Ishikawa (cell line): ENCODE measurements at regions not wholly inside any gene's neighbourhood (a gene's known extent, or its start where the extent isn't known, plus 50 kb on each side); places are given as distances from the start of the nearest gene placed in this dataset.

ENCODE experiments used
- CEBPB ChIP-seq: IDR thresholded peaks from 2 replicates; pipeline ENCODE4 v1.6.1; 2012
- EP300 ChIP-seq: IDR thresholded peaks from 2 replicates; pipeline ENCODE4 v1.6.1; 2012; ENCODE audit warnings: borderline replicate concordance
- FOXM1 ChIP-seq: IDR thresholded peaks from 2 replicates; pipeline ENCODE4 v1.6.1; 2012; ENCODE audit warnings: low read depth, borderline replicate concordance
- RAD21 ChIP-seq: IDR thresholded peaks from 2 replicates; pipeline ENCODE4 v1.6.1; 2012; ENCODE audit warnings: low read depth
- TAF1 ChIP-seq: IDR thresholded peaks from 2 replicates; pipeline ENCODE4 v1.6.1; 2012; ENCODE audit warnings: low read depth, mild to moderate bottlenecking
- TCF12 ChIP-seq: IDR thresholded peaks from 2 replicates; pipeline ENCODE4 v1.6.1; 2012; ENCODE audit warnings: low read depth
- TEAD4 ChIP-seq: IDR thresholded peaks from 2 replicates; pipeline ENCODE4 v1.6.1; 2012
- YY1 ChIP-seq: IDR thresholded peaks from 2 replicates; pipeline ENCODE4 v1.6.1; 2012; ENCODE audit warnings: low read depth
- TF ChIP-seq, protein P1 (sequence below): IDR thresholded peaks from 2 replicates; pipeline ENCODE4 v1.6.1; 2012; ENCODE audit warnings: low read depth, mild to moderate bottlenecking
- TF ChIP-seq, protein P2 (sequence below): IDR thresholded peaks from 2 replicates; pipeline ENCODE4 v1.6.1; 2012
- TF ChIP-seq, protein P3 (sequence below): IDR thresholded peaks from 2 replicates; pipeline ENCODE4 v1.6.1; 2012

DNA sequence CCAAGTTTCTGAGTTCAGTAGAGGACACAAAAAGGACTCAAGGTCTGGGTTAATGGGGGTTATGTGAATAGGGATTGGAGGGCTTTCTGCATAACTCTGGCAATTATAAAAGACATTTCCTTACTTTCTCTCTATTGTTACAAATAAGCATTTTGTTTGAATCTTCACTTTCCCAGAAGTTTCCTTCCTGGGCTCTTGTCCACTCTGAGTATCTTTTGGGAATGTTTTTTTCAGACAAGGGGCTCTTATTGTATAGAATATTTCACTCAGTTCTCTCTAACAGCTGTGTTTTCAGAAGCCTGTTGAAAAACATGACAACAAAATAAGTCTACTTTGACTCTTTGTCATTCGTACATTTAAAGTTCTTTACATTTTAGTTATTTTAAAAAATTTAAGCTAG, 57.6 kb upstream of the MAP9 start:
- TF ChIP-seq, protein P1, sequence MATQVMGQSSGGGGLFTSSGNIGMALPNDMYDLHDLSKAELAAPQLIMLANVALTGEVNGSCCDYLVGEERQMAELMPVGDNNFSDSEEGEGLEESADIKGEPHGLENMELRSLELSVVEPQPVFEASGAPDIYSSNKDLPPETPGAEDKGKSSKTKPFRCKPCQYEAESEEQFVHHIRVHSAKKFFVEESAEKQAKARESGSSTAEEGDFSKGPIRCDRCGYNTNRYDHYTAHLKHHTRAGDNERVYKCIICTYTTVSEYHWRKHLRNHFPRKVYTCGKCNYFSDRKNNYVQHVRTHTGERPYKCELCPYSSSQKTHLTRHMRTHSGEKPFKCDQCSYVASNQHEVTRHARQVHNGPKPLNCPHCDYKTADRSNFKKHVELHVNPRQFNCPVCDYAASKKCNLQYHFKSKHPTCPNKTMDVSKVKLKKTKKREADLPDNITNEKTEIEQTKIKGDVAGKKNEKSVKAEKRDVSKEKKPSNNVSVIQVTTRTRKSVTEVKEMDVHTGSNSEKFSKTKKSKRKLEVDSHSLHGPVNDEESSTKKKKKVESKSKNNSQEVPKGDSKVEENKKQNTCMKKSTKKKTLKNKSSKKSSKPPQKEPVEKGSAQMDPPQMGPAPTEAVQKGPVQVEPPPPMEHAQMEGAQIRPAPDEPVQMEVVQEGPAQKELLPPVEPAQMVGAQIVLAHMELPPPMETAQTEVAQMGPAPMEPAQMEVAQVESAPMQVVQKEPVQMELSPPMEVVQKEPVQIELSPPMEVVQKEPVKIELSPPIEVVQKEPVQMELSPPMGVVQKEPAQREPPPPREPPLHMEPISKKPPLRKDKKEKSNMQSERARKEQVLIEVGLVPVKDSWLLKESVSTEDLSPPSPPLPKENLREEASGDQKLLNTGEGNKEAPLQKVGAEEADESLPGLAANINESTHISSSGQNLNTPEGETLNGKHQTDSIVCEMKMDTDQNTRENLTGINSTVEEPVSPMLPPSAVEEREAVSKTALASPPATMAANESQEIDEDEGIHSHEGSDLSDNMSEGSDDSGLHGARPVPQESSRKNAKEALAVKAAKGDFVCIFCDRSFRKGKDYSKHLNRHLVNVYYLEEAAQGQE = no peak
- TF ChIP-seq, protein P2, sequence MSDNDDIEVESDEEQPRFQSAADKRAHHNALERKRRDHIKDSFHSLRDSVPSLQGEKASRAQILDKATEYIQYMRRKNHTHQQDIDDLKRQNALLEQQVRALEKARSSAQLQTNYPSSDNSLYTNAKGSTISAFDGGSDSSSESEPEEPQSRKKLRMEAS = no peak
- TF ChIP-seq CEBPB = no peak
- no peak for TF ChIP-seq EP300
- no peak for TF ChIP-seq TAF1
- no peak for TF ChIP-seq RAD21
- TF ChIP-seq, protein P3, sequence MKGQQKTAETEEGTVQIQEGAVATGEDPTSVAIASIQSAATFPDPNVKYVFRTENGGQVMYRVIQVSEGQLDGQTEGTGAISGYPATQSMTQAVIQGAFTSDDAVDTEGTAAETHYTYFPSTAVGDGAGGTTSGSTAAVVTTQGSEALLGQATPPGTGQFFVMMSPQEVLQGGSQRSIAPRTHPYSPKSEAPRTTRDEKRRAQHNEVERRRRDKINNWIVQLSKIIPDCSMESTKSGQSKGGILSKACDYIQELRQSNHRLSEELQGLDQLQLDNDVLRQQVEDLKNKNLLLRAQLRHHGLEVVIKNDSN = no peak
- TF ChIP-seq TEAD4 = no peak
- no peak for TF ChIP-seq TCF12
- TF ChIP-seq FOXM1 = no peak
- no peak for TF ChIP-seq YY1
